ENCODE measurements at regions not wholly inside any gene's neighbourhood (a gene's known extent, or its start where the extent isn't known, plus 50 kb on each side); places are given as distances from the start of the nearest gene placed in this dataset.

GRCh38 chr15:39209548-39210211 is 371.2 kb upstream of the THBS1 start:
- no peaks in the 10 kb centered on the region for H4K20me1 ChIP-seq (ENCODE audit: low read depth, low read length)
- no peaks in the 10 kb centered on the region for H3F3A ChIP-seq (ENCODE audit: insufficient read depth)
- no peaks in the 10 kb centered on the region for H3K79me2 ChIP-seq (ENCODE audit: insufficient read depth, low read length)
- H3K4me3 ChIP-seq (ENCODE audit: insufficient read depth, low read length, poor library complexity, severe bottlenecking) = no peak overlapping the region
- TF ChIP-seq CTCF (IDR thresholded peaks at IDR 0.05; ENCODE audit: insufficient read depth, low read length, poor library complexity, severe bottlenecking) (no peak), EZH2phosphoT487 (conservative IDR thresholded peaks at IDR 0.05; ENCODE audit: low read length) (no peak)
- no peaks in the 10 kb centered on the region for H3K27me3 ChIP-seq (ENCODE audit: low read length)
- H3K4me2 ChIP-seq (ENCODE audit: low read depth, low read length, poor library complexity, severe bottlenecking) = no peak overlapping the region
- H3K27ac ChIP-seq (ENCODE audit: low read depth, low read length) = no peak overlapping the region
- no peaks in the 10 kb centered on the region for H3K9me2 ChIP-seq (replicated peaks; ENCODE audit: insufficient read depth, low read length)
- H3K9ac ChIP-seq (ENCODE audit: low read length) = no peak overlapping the region
- H3K36me3 ChIP-seq (ENCODE audit: low read length) = no peaks in the 10 kb centered on the region
- no peak overlapping the region for H2AFZ ChIP-seq (ENCODE audit: low read depth, low read length, severe bottlenecking)
- H3K9me3 ChIP-seq (ENCODE audit: insufficient read depth, low read length) = no peaks in the 10 kb centered on the region

GRCh38 chr15:39211108-39211979 is 369.5 kb upstream of the THBS1 start:
- Histone ChIP-seq H3K4me2 (ENCODE audit: low read depth, low read length, poor library complexity, severe bottlenecking) (no peak overlapping the region), H3K36me3 (ENCODE audit: low read length) (no peaks in the 10 kb centered on the region), H3K9ac (ENCODE audit: low read length) (no peak overlapping the region), H2AFZ (ENCODE audit: low read depth, low read length, severe bottlenecking) (no peak overlapping the region), H3K79me2 (ENCODE audit: insufficient read depth, low read length) (no peaks in the 10 kb centered on the region), H3K9me3 (ENCODE audit: insufficient read depth, low read length) (no peaks in the 10 kb centered on the region), H3K27ac (ENCODE audit: low read depth, low read length) (no peak overlapping the region), H3K9me2 (replicated peaks; ENCODE audit: insufficient read depth, low read length) (no peaks in the 10 kb centered on the region), H3K27me3 (ENCODE audit: low read length) (no peaks in the 10 kb centered on the region), H3F3A (ENCODE audit: insufficient read depth) (no peaks in the 10 kb centered on the region), H4K20me1 (ENCODE audit: low read depth, low read length) (no peaks in the 10 kb centered on the region), H3K4me3 (ENCODE audit: insufficient read depth, low read length, poor library complexity, severe bottlenecking) (no peak overlapping the region)
- TF ChIP-seq EZH2phosphoT487 (conservative IDR thresholded peaks at IDR 0.05; ENCODE audit: low read length) (no peak), CTCF (IDR thresholded peaks at IDR 0.05; ENCODE audit: insufficient read depth, low read length, poor library complexity, severe bottlenecking) (no peak)

- no peaks in the 10 kb centered on the region for H4K20me1 ChIP-seq (ENCODE audit: low read depth, low read length)
- H3K4me2 ChIP-seq (ENCODE audit: low read depth, low read length, poor library complexity, severe bottlenecking) = no peak overlapping the region
- no peak overlapping the region for H2AFZ ChIP-seq (ENCODE audit: low read depth, low read length, severe bottlenecking)
- no peak overlapping the region for H3K27ac ChIP-seq (ENCODE audit: low read depth, low read length)
- H3K9me3 ChIP-seq (ENCODE audit: insufficient read depth, low read length) = no peaks in the 10 kb centered on the region
- H3K27me3 ChIP-seq (ENCODE audit: low read length) = no peaks in the 10 kb centered on the region
- no peaks in the 10 kb centered on the region for H3F3A ChIP-seq (ENCODE audit: insufficient read depth)
- no peak overlapping the region for H3K4me3 ChIP-seq (ENCODE audit: insufficient read depth, low read length, poor library complexity, severe bottlenecking)
- TF ChIP-seq EZH2phosphoT487 (conservative IDR thresholded peaks at IDR 0.05; ENCODE audit: low read length) (no peak), CTCF (IDR thresholded peaks at IDR 0.05; ENCODE audit: insufficient read depth, low read length, poor library complexity, severe bottlenecking) (no peak)
- no peaks in the 10 kb centered on the region for H3K36me3 ChIP-seq (ENCODE audit: low read length)
- no peaks in the 10 kb centered on the region for H3K9me2 ChIP-seq (replicated peaks; ENCODE audit: insufficient read depth, low read length)
- H3K79me2 ChIP-seq (ENCODE audit: insufficient read depth, low read length) = no peaks in the 10 kb centered on the region
- H3K9ac ChIP-seq (ENCODE audit: low read length) = no peak overlapping the region
Measured at GRCh38 chr15:39213385-39213840, 367.5 kb upstream of the THBS1 start.

All from SU-DHL-6 (cell line).